ENCODE measurements at regions not wholly inside any gene's neighbourhood (a gene's known extent, or its start where the extent isn't known, plus 50 kb on each side); places are given as distances from the start of the nearest gene placed in this dataset.

GRCh38 chr5:42879291-42879690 is 67.6 kb upstream of the SELENOP start:
- TF ChIP-seq CTCF (conservative IDR thresholded peaks at IDR 0.05; ENCODE audit: low read depth, low read length) (no peak), EZH2phosphoT487 (IDR thresholded peaks at IDR 0.05; ENCODE audit: borderline replicate concordance, low read length) (no peak)

All from PC-3 (cell line).